Keratinocyte (primary cell): ENCODE measurements at regions not wholly inside any gene's neighbourhood (a gene's known extent, or its start where the extent isn't known, plus 50 kb on each side); places are given as distances from the start of the nearest gene placed in this dataset.

Experiments
- DNase-seq: peaks from one replicate; pipeline ENCODE4 v3.0.0-alpha.2; 2011; ENCODE audit warnings: low read depth, missing footprints, low spot score
- FAIRE-seq: peaks from 2 replicates; lab custom pipeline; 2011; peaks lifted over from hg19 to GRCh38; lab: Jason Lieb, UNC
- H2AFZ ChIP-seq: 2 replicates; pipeline ENCODE4 v1.6.0; 2012; ENCODE audit warnings: low read length, control low read depth, inconsistent platforms; ENCODE audit not compliant: control insufficient read depth
- H3K27ac ChIP-seq: 2 replicates; pipeline ENCODE4 v1.5.1; 2011; ENCODE audit warnings: low read length; ENCODE audit not compliant: control insufficient read depth, insufficient read depth
- H3K27me3 ChIP-seq: 3 replicates; pipeline ENCODE4 v1.6.0; 2011; ENCODE audit warnings: low read length; ENCODE audit not compliant: control insufficient read depth, insufficient read depth; ENCODE audit errors: extremely low read depth
- H3K36me3 ChIP-seq, 2 experiments: 2 replicates in 1 of 2; 3 replicates in 1 of 2; pipeline ENCODE4 v1.5.1; 2011; ENCODE audit warnings: low read length in 2 of 2, mild to moderate bottlenecking in 1 of 2; ENCODE audit not compliant: control insufficient read depth in 2 of 2, insufficient read depth in 2 of 2; ENCODE audit errors: extremely low read depth in 1 of 2
- H3K4me1 ChIP-seq: 3 replicates; pipeline ENCODE4 v1.5.1; 2011; ENCODE audit warnings: low read length; ENCODE audit not compliant: control insufficient read depth, insufficient read depth; ENCODE audit errors: extremely low read depth
- H3K4me2 ChIP-seq: 3 replicates; pipeline ENCODE4 v1.6.0; 2011; ENCODE audit warnings: low read depth, low read length; ENCODE audit not compliant: control insufficient read depth, insufficient read depth; ENCODE audit errors: extremely low read depth
- H3K4me3 ChIP-seq, 3 experiments: fragments of 200-600 bp in 1 of 3; sonication (generic) in 1 of 3; 2 replicates in 2 of 3; 3 replicates in 1 of 3; pipeline ENCODE4 v1.5.1; 2011 to 2016; ENCODE audit warnings: low read length in 3 of 3, mild to moderate bottlenecking in 3 of 3, control low read depth in 2 of 3, inconsistent platforms in 1 of 3, low read depth in 1 of 3, mixed read lengths in 1 of 3, mixed run types in 1 of 3, moderate library complexity in 1 of 3; ENCODE audit not compliant: control insufficient read depth in 2 of 3, insufficient read depth in 2 of 3; ENCODE audit errors: extremely low read depth in 1 of 3
- H3K79me2 ChIP-seq: 2 replicates; pipeline ENCODE4 v1.6.0; 2012; ENCODE audit warnings: low read length; ENCODE audit not compliant: control insufficient read depth, insufficient read depth
- H3K9ac ChIP-seq: 3 replicates; pipeline ENCODE4 v1.6.0; 2011; ENCODE audit warnings: low read length; ENCODE audit not compliant: control insufficient read depth, insufficient read depth; ENCODE audit errors: extremely low read depth
- H3K9me1 ChIP-seq: 3 replicates; pipeline ENCODE4 v1.6.0; 2011; ENCODE audit warnings: low read length; ENCODE audit not compliant: control insufficient read depth, insufficient read depth; ENCODE audit errors: extremely low read depth
- H3K9me3 ChIP-seq: 2 replicates; pipeline ENCODE4 v1.5.1; 2012; ENCODE audit warnings: low read depth, low read length; ENCODE audit not compliant: control insufficient read depth
- H4K20me1 ChIP-seq: 3 replicates; pipeline ENCODE4 v1.6.0; 2011; ENCODE audit warnings: low read length; ENCODE audit not compliant: control insufficient read depth, insufficient read depth; ENCODE audit errors: extremely low read depth
- EZH2 ChIP-seq: IDR thresholded peaks from one replicate; pipeline ENCODE4 v1.6.1; 2012; ENCODE audit warnings: inconsistent platforms, mild to moderate bottlenecking, low read length, moderate library complexity
- dilution Hi-C: fragments of 300-500 bp; cut with MboI; formaldehyde crosslinking; loops from one replicate; pipeline ENCODE4 v1.7.0; 2020; ENCODE audit warnings: low sequenced_read_pairs; ENCODE audit not compliant: extremely low pct_ligation_motif_present
- TF ChIP-seq, protein P1 (sequence below), 3 experiments: IDR thresholded peaks in 1 of 3; conservative IDR thresholded peaks in 1 of 3; optimal IDR thresholded peaks in 1 of 3; 2 replicates in 2 of 3; 3 replicates in 1 of 3; pipeline versions ENCODE3 to v1.5.1; 2011; ENCODE audit warnings: low read length in 3 of 3, mild to moderate bottlenecking in 3 of 3, moderate library complexity in 2 of 3, control low read depth in 1 of 3, inconsistent platforms in 1 of 3; ENCODE audit not compliant: insufficient read depth in 2 of 3; ENCODE audit errors: extremely low read depth in 1 of 3

DNA sequence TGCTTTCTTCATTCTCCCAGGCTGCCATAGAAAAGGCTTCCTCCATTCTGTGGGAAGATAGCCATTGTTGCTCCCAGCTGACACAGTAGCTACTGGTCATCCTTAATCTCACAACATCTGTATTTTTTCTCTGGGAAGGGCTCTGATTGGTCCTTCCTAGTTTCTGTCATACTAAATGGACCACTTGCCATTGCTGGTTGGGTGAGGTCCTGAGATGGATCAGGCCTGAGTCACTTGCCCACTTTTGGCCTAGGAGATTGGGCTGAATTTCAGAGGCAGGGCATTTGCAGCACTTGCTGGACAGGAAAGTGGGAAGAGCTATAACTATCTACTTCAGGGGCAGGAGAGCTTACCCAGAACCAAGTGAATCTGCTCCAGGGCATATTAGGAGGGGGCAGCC is 106.5 kb upstream of the PROK2 start:
- Histone ChIP-seq H3K27ac (no peak overlapping the region), H3K36me3 (no peaks in the 10 kb centered on the region), H3K9ac (no peak overlapping the region), H2AFZ (no peak overlapping the region), H3K9me1 (no peaks in the 10 kb centered on the region), H3K79me2 (no peaks in the 10 kb centered on the region), H3K4me2 (no peak overlapping the region), H3K27me3 (peaks cover 4% of the 10 kb centered on the region), H4K20me1 (no peaks in the 10 kb centered on the region), H3K4me1 (no peaks in the 10 kb centered on the region), H3K9me3 (no peaks in the 10 kb centered on the region), H3K4me3 (no peak overlapping the region)
- TF ChIP-seq, protein P1, sequence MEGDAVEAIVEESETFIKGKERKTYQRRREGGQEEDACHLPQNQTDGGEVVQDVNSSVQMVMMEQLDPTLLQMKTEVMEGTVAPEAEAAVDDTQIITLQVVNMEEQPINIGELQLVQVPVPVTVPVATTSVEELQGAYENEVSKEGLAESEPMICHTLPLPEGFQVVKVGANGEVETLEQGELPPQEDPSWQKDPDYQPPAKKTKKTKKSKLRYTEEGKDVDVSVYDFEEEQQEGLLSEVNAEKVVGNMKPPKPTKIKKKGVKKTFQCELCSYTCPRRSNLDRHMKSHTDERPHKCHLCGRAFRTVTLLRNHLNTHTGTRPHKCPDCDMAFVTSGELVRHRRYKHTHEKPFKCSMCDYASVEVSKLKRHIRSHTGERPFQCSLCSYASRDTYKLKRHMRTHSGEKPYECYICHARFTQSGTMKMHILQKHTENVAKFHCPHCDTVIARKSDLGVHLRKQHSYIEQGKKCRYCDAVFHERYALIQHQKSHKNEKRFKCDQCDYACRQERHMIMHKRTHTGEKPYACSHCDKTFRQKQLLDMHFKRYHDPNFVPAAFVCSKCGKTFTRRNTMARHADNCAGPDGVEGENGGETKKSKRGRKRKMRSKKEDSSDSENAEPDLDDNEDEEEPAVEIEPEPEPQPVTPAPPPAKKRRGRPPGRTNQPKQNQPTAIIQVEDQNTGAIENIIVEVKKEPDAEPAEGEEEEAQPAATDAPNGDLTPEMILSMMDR (optimal IDR thresholded peaks at IDR 0.05 in 1 of 3, IDR thresholded peaks at IDR 0.05 in 1 of 3, conservative IDR thresholded peaks at IDR 0.05 in 1 of 3; ENCODE audit: extremely low read depth in 1 of 3, insufficient read depth in 2 of 3, low read length in 3 of 3): no peak
- DNase-seq (no peak), FAIRE-seq (no peak)
- dilution Hi-C loops: no loop called here

DNA sequence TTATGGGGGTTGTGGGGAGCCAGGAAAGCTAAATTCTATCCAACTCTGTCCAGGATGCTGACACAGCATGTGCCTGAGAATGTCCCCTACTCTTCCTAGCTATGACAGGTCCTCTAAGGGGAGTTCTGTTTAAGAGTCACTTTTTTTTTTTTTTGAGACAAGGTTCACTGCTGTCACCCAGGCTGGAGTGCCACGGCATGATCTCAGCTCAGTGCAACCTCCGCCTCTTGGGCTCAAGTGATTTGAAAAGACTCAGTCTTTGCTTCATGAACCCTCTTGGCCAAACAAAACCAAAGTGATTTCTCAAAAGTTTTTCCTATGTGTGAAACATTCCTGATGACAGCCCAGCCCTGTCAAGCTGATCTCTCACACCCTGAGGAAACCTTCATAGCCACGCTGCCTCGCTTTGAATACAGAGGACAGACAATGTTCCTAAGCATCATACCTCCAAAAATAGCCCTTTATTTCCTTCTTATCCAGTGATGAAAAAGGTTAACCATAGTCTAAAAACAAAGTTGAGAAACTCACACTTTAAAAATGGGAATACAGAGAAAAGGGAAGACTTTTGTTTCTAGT is 105.5 kb upstream of the PROK2 start:
- Histone ChIP-seq H4K20me1 (no peaks in the 10 kb centered on the region), H3K4me3 (no peak overlapping the region), H3K36me3 (no peaks in the 10 kb centered on the region), H3K9me1 (no peaks in the 10 kb centered on the region), H3K9me3 (no peaks in the 10 kb centered on the region), H3K4me2 (no peak overlapping the region), H3K27me3 (no peaks in the 10 kb centered on the region), H3K9ac (no peak overlapping the region), H3K4me1 (no peaks in the 10 kb centered on the region), H3K79me2 (no peaks in the 10 kb centered on the region), H2AFZ (no peak overlapping the region), H3K27ac (no peak overlapping the region)
- no peak for TF ChIP-seq EZH2
- TF ChIP-seq, protein P1 (optimal IDR thresholded peaks at IDR 0.05 in 1 of 3, IDR thresholded peaks at IDR 0.05 in 1 of 3, conservative IDR thresholded peaks at IDR 0.05 in 1 of 3; ENCODE audit: extremely low read depth in 1 of 3, insufficient read depth in 2 of 3, low read length in 3 of 3): no peak
- dilution Hi-C loops: no loop called here
- DNase-seq (no peak), FAIRE-seq (no peak)
